HL-60 (cell line): ENCODE measurements at regions not wholly inside any gene's neighbourhood (a gene's known extent, or its start where the extent isn't known, plus 50 kb on each side); places are given as distances from the start of the nearest gene placed in this dataset.

ENCODE experiments used
- DNase-seq, 2 experiments: peaks; one replicate each; pipeline ENCODE4 v3.0.0-alpha.2; 2010 to 2020; ENCODE audit warnings: low read depth in 1 of 2, low spot score in 1 of 2
- H3K27ac ChIP-seq: fragments of 250-450 bp; sonication (Bioruptor Pico); replicated peaks from 2 replicates; pipeline ENCODE4 v1.5.1; 2020; ENCODE audit warnings: mild to moderate bottlenecking, moderate library complexity
- H3K27me3 ChIP-seq: fragments of 250-450 bp; sonication (Bioruptor Pico); 2 replicates; pipeline ENCODE4 v1.5.1; 2021; ENCODE audit warnings: mild to moderate bottlenecking, moderate library complexity; ENCODE audit not compliant: insufficient read depth, poor library complexity, severe bottlenecking
- H3K4me3 ChIP-seq: replicated peaks from 2 replicates; pipeline ENCODE4 v1.5.1; 2011; ENCODE audit warnings: mild to moderate bottlenecking, control low read depth, low read length; ENCODE audit not compliant: insufficient read depth
- CTCF ChIP-seq: IDR thresholded peaks from one replicate; pipeline ENCODE4 v1.5.1; 2011; ENCODE audit warnings: low read length, control low read depth, inconsistent platforms; ENCODE audit not compliant: insufficient read depth
- GABPA ChIP-seq: IDR thresholded peaks from 2 replicates; pipeline ENCODE4 v1.6.1; 2012; ENCODE audit warnings: low read depth
- POLR2AphosphoS5 ChIP-seq: IDR thresholded peaks from 2 replicates; pipeline ENCODE4 v1.6.1; 2012; ENCODE audit warnings: low read depth
- REST ChIP-seq: IDR thresholded peaks from 2 replicates; pipeline ENCODE4 v1.6.1; 2012; ENCODE audit warnings: low read depth; ENCODE audit not compliant: insufficient replicate concordance
- SPI1 ChIP-seq: IDR thresholded peaks from 2 replicates; pipeline ENCODE4 v1.6.1; 2012; ENCODE audit warnings: low read depth, mild to moderate bottlenecking, borderline replicate concordance

- Histone ChIP-seq H3K27me3 (no peaks in the 10 kb centered on the region), H3K27ac (no peak overlapping the region)
- TF ChIP-seq REST (no peak), POLR2AphosphoS5 (no peak), CTCF (no peak), GABPA (no peak), SPI1 (no peak)
These were observed 337.4 kb downstream of the MIAT start for GRCh38 chr22:26994801-26995200.

GRCh38 chr22:26995235-26995634, 337.8 kb downstream of the MIAT start:
- no peak for TF ChIP-seq POLR2AphosphoS5
- TF ChIP-seq SPI1 = no peak
- no peak for TF ChIP-seq GABPA
- no peak for TF ChIP-seq REST
- TF ChIP-seq CTCF = no peak
- no peaks in the 10 kb centered on the region for H3K27me3 ChIP-seq
- no peak overlapping the region for H3K4me3 ChIP-seq
- H3K27ac ChIP-seq = no peak overlapping the region
- DNase-seq = no peak

More at GRCh38 chr22:26994801-26995200, 337.4 kb downstream of the MIAT start:
- DNase-seq = no peak
- no peak overlapping the region for H3K4me3 ChIP-seq

- TF ChIP-seq GABPA (no peak), REST (no peak)
- Histone ChIP-seq H3K27me3 (no peaks in the 10 kb centered on the region), H3K4me3 (no peak overlapping the region), H3K27ac (no peak overlapping the region)
- no peak for DNase-seq
These were observed 338.8 kb downstream of the MIAT start for GRCh38 chr22:26996154-26996553.

GRCh38 chr22:26998129-26998528, 340.7 kb downstream of the MIAT start:
- TF ChIP-seq CTCF = no peak
- no peak for TF ChIP-seq REST
- no peak for TF ChIP-seq POLR2AphosphoS5
- TF ChIP-seq GABPA = no peak
- no peak for TF ChIP-seq SPI1
- DNase-seq = no peak
- no peaks in the 10 kb centered on the region for H3K27me3 ChIP-seq
- H3K27ac ChIP-seq = no peak overlapping the region
- H3K4me3 ChIP-seq = no peak overlapping the region
